GM21367 (cell line): ENCODE measurements at regions not wholly inside any gene's neighbourhood (a gene's known extent, or its start where the extent isn't known, plus 50 kb on each side); places are given as distances from the start of the nearest gene placed in this dataset.
"Not testable (repeated sequence)": the region's sequence is repeated elsewhere in the genome, so short reads cannot be mapped to it uniquely, and the experiment has no call there.

ENCODE experiments used
- ATAC-seq: cut with Tn5 transposase; IDR thresholded peaks from one replicate; pipeline ENCODE4 v1.9.1; 2021; ENCODE audit not compliant: unreplicated experiment

DNA sequence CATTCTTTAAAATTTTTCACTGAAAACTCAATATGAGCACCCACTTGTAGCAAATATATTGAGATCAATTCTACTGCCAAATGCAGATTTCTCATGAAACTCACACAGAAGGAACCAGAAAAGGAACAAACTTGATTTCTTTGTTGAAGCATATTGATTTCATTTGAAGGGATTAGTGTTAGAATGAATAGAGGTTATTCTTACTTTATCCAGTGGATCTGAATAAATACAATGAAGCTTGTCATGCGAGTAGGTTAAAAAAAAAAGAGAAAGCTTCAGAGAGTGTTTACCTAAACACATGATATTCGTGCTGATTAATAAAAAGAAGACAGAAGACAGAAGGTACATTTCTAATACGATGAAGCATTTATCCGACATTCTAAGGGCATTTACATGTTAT, 226.7 kb upstream of the ZSWIM2 start:
- ATAC-seq, result no peak

DNA sequence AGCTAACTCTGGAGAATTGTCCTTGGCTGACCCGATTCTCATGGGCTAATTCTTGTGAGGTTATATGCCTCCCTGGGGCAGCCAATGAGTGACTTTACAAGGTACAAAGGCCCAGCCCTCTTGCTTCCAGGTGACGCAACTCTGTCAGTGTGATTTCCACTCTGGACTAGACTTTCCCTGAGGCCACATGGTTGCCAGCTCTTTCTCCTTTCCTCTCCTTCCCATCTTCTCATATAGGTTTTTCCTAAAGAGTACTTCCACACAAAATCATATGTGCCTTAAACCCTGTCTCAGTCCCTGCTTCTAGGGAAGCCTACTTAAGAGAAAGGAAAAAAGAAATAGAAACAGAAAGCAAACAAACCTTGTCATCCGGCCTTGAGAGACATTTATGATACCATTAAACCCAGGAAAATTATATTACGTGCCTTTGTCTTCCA, 226.2 kb upstream of the ZSWIM2 start:
- ATAC-seq, result no peak

DNA sequence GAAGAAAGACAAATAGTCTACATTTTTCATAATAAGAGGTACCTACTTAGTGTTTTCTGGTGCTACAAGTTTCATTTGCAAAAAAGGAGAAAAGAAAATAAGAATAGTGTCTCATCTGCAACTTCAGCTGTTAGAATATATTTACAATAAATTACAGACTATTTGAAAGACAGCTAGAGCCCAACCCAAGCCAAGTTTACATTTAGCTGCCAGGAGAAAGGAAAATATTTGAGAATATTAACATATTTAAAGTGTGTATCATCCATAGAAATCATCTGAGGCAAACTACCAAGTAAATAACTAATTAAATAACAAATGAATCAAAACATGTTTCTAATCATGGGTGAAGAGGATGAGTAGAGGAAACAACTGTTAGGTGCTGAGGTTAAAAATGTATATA, 209.2 kb upstream of the ZSWIM2 start:
- ATAC-seq, result no peak

DNA sequence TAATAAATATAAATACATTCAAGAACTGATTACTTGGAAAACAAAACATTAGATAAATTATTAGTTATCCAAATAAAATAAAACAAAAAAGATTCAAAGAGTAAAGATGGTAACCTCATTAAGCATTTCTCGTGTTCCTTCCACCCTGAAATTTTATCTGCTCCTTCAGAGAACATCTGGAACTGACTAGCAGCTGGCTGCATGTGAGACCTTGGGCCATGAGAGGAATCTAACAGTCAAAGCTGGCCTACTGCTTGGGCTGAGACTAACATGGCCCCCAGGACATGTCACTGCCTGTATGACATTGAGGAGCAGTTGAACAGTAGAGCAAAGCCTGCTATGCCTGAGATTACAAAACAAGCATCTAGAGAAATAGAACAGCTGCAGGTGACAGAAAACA, 208.5 kb upstream of the ZSWIM2 start:
- no peak for ATAC-seq

DNA sequence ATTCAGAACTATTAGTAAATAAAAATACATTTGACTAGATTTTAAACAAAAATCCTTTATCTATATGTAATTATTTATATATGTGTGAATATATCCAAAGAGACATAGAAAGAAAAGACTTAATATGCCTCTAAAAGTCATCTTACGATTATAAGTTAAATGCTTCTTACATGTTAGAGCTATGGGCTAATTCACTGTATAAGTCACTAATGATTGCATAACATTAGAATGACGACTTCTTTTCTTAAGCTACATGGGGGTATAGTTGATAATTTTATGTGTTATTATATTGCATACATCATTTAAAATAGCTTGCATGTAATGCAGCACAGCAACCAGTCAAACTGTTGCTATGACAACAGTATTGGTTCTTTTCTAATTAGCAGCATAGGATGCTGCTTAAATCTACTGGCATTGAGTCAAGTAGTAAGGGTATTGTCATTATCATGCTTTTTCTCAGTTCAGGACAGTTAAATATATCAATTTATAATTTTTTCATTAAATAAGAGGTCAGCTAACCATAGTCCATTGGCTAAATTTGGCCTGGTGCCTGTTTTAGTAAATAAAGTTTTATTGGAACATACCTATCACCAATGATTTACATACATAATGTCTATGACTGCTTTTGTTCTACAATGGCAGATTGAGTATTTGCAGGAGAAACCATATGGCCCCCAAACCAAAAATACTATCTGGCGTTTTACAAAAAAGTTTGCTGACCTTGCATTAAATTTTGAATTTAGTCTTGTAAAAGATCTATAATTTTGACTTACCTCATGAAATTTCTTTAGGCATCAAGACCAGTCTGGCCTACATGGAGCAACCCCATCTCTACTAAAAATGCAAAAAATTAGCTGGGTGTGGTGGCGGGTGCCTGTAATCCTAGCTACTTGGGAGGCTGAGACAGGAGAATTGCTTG, 207.7 kb upstream of the ZSWIM2 start:
- ATAC-seq, result no peak

DNA sequence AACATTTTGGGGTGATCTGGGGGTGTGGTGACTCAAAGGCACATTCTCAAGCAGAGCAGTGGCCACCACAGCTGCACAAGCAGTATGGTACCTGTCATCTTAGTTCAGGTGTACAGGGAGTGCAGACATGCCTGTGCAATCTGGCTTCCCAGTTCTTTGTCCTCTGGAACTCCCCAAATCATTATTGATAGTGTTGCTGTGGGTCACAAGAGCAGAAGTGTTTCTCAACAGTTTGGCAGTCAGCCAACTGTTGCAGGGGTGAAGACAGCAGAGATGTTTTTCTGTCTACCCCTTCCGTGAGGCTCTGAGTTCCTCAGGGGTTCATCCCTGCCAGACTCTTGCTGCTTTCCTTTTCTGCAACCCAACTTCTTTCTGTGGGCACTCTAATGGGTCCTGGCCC, 206.5 kb upstream of the ZSWIM2 start:
- no peak for ATAC-seq

DNA sequence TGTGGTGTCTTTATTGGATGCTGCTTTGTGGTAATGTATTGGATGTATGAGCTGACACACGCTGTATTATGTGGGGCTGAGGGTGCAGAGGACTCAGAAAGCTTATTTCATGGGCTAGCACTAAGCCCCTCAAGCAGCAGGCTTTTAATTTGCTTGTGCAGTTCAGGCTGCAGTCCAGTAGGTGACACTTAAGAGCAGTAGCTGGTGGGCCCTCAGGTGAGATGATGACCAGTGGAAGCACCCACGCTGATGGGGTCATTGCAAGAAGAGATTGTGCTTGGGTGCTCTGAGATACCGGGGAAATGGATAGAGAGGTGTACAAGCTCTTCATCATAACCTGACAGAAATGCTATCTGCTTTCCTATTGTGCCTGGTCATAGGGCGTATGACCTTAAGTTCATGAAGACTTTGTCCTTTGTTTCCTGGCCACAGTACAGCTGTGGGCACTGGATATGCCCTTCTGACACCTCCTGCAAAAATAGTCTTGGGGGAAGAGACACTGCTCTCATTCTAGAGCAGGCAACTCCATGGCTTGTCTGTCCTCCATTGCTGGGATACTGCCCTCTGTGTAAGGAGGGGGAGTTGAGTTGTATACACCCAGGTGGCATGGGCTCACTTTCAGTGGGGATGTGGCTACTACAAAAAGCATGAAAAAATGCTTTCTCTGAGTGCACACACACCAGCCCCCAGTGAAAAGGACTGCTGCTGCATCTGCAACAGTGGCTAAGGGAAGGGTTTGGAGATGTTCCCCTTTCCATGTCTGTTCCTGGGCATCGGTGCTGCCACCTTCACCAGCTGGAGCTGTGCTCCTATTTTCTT, 205.7 kb upstream of the ZSWIM2 start:
- ATAC-seq, result no peak

DNA sequence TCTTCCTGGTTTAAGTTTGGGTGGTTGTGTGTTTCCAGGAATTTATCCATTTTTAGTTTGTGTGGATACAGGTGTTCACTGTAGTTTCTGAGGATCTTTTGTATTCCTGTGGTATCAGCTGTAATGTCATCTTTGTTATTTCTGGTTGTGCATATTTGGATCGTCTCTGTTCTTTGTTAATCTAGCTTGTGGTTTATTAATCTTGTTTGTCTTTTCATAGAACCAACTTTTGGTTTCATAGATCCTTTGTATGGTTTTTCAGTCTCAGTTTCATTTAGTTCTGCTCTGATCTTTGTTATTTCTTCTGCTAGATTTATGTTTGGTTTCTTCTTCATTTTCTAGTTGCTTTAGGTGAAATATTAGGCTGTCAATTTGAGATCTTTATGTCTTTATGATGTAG, 202.4 kb upstream of the ZSWIM2 start:
- ATAC-seq, result peak; percentile 82

DNA sequence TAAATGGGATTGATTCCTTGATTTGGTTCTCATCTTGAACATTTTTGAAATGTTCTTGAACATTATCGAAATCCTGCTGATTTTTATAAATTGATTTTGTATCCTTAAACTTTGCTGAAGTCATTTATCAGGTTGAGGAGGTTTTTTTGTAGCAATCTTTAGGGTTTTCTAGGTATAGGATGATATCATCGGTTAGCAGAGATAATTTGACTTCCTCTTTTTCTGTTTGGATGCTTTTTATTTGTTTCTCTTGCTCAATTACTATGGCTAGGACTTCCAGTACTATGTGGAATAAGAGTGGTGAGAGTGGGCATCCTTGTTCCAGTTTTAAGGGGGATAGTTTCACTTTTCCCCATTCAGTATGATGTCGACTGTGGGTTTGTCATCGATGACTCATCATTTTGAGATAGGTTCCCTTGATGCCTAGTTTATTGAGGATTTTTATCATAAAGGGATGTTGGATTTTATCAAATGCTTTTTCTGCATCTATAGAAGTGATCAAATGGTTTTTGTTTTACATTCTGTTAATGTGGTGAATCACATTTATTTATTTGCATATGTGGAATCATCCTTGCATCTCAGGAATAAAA, 201.5 kb upstream of the ZSWIM2 start:
- ATAC-seq, result no peak

DNA sequence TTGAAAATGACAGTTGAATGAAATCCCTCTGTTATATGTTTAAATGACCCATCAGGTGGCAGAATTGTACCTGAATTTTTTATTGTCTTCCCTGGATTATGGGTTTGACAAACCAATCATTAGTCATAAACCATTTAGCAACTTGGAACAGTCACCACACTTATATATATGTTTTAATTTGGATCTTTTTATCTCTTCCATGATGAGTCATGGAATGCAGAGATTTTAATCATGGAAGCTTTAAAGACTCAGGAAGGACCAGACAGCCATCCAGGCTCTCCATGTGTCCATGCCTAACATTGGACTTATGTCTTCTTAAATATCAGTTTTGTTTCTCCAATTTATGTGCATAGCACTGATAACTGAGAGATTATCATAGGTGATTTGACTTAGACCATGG, 188.3 kb upstream of the ZSWIM2 start:
- no peak for ATAC-seq

DNA sequence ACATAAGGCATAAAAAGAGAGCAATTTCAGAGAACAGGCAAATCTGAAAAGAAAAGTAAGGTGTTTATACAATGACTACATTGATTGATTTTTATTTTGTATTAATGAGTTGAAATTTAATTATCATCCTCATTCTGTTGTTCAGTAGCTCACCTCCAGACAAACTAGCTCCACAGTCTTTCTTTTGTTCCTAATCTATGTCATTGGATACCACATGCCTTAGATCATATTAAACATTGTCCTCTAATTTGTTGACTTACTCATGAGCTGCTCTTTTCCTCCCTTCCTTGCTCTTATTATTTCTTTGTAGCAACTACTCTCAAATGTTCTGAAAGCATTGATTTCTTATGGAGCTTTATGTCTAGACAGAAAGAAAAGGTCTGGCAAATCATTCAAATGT, 185.5 kb upstream of the ZSWIM2 start:
- ATAC-seq, result no peak

DNA sequence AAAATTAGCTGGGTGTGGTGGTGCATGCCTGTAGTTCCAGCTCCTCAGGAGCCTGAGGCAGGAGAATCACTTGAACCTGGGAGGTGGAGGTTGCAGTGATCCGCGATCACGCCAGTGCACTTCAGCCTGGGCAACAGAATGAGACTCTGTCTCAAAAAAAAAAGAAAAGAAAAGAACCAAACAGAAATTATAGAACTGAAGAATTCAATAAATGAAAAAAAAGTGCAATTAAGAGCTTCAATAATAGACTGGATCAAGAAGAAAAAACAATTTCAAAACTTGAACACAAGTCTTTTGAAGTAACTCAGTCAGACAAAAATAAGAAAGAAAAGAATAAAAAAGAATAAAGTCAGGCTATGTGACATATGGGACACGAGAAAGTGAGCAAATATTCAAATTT, 175.8 kb upstream of the ZSWIM2 start:
- ATAC-seq, result no peak

DNA sequence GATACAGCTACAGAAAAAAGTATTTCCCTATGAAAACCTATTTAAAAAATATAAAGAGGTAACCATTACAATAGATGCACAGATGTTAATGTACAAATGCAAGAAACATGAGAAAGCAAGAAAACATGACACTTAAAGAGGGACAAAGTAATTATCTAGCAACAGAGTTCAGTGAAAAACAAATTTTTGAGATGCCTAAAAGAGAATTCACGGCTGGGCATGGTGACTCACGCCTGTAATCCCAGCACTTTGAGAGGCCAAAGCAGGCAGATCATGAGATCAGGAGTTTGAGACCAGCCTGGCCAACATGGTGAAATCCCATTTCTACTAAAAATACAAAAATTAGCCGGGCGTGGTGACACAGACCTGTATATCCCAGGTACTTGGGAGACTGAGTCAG, 175.0 kb upstream of the ZSWIM2 start:
- not testable (repeated sequence) for ATAC-seq

DNA sequence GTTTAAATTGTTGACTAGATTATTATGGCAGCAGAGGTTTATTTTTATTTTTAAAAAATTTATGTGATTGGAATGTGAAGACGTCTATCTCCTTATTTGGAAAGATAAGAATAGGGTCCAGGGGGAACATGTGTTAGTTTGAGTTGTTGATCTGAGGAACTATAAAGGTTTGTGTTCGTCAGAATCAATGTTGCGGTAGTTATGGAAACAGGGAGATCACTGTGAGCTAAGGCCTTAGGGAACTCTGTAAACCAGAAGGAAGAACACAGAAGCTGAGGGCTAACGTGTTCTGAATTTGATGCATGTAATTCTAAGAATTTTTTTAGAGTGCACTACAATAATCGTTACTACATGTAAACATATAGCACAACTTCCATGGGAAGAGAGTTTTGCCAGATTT, 168.5 kb upstream of the ZSWIM2 start:
- no peak for ATAC-seq

DNA sequence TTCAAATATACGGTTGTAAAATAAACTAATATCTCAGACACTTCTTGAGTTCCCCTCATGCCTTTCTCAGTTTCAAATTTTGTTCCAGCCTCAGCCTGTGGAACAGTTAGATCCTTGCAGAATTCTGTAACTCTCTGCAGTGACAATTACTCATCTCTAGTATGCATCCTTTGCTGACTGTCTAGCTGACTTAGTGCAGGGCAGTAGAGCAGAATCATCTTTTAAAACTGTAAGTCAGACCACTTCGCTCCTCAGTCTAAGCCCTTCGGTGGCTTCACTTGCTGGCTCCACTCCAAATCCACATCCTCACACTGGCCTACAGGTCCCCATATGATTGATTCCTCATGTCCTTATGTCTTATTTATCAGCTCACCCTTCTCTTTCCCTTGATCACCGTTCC, 164.1 kb upstream of the ZSWIM2 start:
- ATAC-seq, result no peak

DNA sequence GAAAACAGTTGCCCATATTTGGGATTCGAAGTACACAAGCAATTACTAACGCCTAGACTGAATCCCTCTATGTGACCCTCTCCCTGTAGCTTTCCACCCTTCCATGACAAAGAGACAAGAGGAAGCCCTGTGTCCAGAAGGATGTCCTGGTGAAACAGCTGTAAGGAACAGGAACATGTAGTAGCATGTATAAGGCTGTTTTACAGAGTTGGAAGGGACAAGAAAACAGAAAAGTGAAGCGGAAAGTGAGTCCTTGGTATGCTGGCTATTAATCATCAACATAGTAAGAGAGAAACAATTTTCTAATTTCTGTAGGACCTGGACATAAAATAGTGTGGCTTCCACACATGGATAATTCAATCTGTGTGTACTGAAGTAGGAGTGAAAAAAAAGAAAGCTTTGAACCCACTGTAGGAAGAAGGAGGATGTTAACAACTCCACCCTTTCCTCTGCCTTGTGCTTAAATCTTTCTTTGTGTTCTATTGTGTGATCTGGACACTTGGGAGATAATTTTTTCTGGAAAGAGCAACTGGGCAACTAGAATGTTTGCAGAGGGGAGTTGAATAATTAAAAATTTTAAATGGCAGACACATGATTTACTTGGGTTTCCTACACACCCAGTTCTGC, 162.3 kb upstream of the ZSWIM2 start:
- ATAC-seq, result no peak

DNA sequence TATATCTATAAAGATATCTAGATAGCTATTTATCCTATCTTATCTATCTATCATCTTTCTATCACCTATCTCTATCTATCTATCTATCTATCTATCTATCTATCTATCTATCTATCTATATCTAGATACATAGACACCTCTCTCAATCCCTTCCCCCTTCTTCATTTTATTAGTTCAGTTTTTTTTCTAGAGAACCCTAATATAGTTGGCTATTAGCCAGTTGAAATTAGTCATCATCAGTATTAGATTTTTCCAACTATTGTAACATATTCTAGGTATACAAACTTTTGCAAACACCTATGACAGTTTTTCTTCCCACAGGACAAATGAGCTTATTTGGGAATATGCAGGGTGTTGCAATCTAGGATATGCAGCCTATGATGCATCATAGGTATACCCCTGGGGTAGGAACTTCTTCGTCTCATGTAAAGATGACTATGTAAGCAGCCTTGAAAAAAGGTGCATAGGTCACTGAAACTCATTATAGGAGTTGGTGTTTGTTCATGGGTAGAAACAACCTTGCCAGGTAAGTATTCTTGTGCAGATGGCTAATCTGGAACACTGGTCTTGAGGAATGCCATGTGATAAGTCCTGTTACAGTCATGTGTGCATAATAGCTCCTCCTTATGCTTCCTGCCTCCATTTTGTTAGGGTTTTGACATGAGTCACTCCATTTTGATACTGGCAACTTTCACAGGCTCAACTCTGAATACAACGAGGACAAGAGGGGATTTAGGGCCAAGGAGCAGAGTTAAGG, 160.7 kb upstream of the ZSWIM2 start:
- no peak for ATAC-seq

DNA sequence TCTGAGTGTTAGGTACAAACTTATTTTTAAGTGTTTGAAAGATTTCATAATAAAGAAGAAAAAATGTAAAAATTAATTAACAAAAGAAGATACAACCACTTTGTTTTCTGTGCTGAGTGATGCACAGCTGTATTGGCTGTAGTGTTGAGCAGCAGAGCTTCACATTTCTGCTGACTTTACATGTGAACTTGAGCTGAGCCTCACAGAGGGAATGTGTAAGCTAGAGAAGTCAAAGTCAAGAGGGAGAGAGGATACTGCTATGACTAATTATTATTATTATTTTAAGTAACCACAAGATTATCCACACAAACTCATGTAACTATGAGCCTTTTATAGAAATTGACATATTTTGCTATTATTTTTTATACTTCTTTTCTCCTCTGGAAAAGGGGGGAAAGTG, 159.1 kb upstream of the ZSWIM2 start:
- ATAC-seq, result no peak

DNA sequence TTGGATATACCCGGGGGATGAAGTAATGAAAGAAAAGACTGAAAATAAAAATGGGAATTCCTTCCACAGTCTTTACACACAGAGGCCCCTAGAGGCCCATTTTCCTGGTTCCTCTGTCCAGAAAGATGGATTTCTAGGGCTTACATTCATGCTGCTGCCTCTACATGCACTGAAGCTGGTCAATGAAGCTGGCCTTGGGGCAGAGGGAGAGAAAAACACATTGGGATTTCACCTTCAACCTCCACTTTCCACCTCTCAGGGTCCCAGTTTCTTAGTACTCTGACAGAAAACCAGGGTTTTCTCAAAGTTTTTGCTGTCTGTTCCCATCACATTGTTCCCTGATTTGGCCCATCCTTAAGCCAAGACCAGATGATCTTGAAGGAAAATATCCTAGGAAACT, 154.6 kb upstream of the ZSWIM2 start:
- no peak for ATAC-seq

DNA sequence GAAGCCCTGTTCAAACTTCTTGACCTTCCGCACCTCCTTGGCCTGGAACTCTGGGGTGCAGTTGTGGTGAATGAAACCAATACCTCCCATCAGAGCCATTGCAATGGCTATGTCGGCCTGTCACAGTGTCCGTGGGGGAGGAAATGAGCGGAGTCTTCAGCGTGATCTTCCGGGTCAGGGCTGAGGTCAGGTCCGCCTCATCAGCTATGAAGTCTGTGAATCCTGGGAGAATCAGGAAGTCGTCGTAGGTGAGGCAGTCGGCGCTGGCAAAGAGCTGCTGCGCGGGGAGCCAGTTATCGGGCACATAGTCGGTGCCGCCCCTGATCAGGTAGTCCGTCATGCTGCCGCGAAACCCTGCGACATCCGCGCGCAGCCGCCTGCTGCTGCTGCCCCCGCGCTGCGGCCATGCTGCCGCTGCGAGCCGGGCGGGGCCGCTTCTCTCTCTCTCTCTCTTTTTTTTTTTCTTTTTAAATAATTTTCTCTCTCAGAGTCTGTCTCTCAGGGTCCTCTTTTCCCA, 154.1 kb upstream of the ZSWIM2 start:
- no peak for ATAC-seq
